Left renal pelvis (tissue), 4 donors: ENCODE measurements at regions not wholly inside any gene's neighbourhood (a gene's known extent, or its start where the extent isn't known, plus 50 kb on each side); places are given as distances from the start of the nearest gene placed in this dataset.
"Not testable (repeated sequence)": the region's sequence is repeated elsewhere in the genome, so short reads cannot be mapped to it uniquely, and the experiment has no call there.

ENCODE experiments used
- DNase-seq, 4 donors: peaks; one replicate each; pipeline ENCODE4 v3.0.0-alpha.2; 2013; ENCODE audit warnings: low read depth in 4 of 4, low spot score in 3 of 4

DNA sequence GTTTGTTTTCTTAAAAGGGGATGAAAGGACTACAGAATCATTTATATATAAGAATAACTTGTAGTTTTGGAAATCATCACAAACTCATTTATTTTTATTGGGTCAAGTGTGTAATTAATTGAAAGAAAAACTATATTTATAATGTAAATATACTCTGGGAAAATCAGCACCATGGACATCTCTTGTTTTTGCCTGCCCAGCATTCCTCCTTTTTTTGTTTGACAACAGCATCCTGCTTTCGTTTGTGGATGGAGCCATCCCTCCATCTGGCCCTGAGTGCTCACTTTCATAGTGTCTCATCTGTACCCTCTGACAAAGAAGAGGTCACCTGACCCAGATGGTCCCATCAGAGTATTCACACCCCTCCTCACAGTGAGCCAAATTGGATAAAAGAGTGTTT is 308.2 kb upstream of the HTR1E start:
- no peak for DNase-seq

- DNase-seq, result no peak
Observed at GRCh38 chr6:86619428-86619827, 317.9 kb upstream of the HTR1E start.

DNA sequence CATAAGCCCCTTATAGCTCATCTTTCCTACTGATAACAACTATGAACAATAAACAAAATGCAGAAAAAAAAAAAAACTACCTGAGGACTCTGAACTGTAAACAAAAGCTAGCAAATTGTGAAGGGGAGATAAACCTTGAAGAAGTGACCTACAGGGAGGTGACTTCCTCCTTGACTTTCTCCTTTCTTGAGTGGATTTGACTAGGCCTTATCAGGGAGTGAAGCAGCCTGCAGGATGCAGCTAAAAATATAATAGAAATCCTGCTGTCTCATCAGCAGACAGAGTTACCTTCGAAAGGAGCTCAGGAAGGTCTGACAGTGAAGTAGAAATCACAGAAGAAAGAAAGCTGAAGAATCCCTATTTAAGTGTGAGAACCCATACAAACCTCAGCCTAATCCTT is 322.0 kb upstream of the HTR1E start:
- DNase-seq, result no peak

- DNase-seq, result no peak
Observed at GRCh38 chr6:86609549-86610388, 327.6 kb upstream of the HTR1E start.

DNA sequence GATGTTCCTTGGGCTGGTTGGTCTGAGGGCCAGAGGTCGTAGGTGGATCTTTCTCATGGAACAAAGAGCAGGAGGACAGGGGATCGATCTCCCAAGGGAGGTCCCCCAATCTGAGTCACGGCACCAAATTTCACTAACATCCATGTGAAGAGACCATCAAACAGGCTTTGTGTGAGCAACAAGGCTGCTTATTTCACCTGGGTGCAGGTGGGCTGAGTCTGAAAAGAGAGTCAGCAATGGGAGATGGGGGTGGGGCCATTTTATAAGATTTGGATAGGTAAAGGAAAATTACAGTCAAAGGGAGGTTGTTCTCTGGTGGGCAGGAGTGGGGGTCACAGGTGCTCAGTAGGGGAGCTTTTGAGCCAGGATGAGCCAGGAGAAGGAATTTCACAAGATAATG is 334.0 kb upstream of the HTR1E start:
- not testable (repeated sequence) for DNase-seq

GRCh38 chr6:86602093-86602492 is 335.2 kb upstream of the HTR1E start:
- DNase-seq, result not testable (repeated sequence)

DNA sequence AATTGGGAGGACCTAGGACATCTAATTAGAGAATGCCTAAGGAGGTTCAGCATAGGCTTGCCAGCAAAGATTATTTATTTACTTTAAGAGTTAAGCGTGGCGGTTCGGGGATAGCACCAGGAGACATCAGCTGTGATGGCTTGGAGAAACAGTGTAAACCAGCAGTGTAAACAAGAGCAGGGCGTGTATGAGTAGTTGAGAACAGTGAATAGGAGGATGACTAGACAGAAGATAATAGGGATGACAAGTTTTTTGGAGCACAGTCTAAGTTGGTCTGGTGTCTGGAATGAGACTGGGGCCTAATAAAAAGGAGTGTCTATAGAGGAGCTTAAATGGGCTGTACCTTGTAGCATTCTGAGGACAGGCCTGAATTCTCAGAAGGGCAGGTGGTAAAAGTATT is 338.4 kb upstream of the HTR1E start:
- DNase-seq, result not testable (repeated sequence)

- no peak for DNase-seq
Observed at GRCh38 chr6:86595641-86596040, 341.7 kb upstream of the HTR1E start.

GRCh38 chr6:86586195-86586594 is 351.1 kb upstream of the HTR1E start:
- DNase-seq, result no peak

GRCh38 chr6:86581833-86582232 is 355.5 kb upstream of the HTR1E start:
- DNase-seq, result no peak

DNA sequence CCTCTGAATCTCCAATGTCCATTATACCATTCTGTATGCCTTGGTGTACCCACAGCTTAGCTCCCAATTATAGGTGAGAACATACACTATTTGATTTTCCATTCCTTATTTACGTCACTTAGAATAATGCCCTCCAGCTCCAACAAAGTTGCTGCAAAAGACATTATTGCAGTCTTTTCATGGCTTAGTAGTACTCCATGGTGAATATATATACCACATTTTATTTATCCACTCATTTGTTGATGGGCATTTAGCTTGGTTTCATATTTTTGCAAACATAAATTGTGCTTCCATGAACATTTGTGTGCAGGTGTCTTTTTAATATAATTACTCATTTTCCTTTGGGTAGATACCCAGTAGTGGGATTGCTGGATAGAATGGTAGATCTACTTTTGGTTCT is 374.1 kb upstream of the HTR1E start:
- DNase-seq, result no peak

- DNase-seq, result no peak
Observed at GRCh38 chr6:86558318-86558717, 379.0 kb upstream of the HTR1E start.

DNA sequence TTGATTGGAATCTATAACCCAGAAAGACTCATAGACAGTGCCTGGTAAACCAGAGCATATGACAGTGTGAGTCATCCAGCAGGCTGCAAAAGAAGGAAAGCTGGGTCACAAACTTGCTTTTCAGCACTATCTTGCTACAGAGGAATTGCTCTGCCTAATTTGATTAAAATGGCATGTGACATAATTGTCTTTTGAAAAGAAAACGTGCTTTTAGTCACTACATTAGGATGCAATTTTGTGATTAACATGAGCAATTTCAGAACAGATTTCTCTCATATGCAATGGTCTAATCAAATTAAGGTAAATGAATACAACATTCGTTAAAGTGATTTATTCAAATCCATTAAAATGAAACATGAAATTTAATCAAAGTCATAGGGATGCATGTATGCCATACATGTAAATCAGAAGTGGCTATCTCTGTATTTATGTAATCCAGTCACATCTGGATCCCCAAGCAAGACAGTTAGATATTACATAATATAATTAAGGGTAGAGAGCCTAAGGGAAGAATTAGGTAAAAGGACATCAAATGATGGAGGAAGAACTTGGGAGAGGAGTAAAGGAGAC is 400.0 kb upstream of the HTR1E start:
- no peak for DNase-seq

DNA sequence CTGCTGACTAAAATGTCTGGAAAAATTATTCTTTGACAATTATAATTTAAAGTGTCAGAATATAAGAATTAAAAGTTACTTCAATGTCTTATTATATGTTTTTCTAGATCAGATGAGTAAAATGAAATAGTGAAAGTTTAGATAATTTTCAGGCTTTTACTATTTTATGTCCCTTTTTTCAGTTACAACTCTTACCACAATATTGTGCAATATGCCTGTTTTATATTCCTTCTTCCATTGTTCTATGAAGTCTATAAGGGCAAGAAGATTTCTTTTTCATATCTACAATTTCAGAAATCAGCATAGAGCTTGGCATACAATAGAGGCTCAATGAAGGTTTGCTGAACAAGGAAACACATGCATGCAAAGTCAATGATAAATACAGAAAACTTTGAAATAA is 401.2 kb upstream of the HTR1E start:
- DNase-seq, result no peak

- no peak for DNase-seq
Observed at GRCh38 chr6:86535100-86535499, 402.2 kb upstream of the HTR1E start.

DNA sequence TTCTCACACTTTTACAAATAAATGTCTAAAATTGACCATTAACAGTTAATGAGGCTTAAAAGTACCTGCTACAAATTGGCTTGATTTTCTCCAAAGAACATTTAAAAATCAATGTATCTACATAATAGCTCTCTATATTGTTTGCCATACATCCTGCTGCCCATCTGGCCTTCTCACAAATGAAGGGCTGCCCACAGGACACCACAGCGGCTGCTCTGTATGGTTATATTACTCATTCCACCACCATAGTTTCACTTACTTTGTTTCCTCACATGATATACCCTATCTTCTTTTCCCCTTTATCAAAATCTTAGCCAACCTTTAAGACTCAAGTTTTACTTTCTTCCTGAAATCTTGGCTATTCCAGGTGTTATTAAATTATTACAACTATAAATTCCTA is 407.7 kb upstream of the HTR1E start:
- no peak for DNase-seq

GRCh38 chr6:86526238-86526637 is 411.1 kb upstream of the HTR1E start:
- DNase-seq, result no peak

DNA sequence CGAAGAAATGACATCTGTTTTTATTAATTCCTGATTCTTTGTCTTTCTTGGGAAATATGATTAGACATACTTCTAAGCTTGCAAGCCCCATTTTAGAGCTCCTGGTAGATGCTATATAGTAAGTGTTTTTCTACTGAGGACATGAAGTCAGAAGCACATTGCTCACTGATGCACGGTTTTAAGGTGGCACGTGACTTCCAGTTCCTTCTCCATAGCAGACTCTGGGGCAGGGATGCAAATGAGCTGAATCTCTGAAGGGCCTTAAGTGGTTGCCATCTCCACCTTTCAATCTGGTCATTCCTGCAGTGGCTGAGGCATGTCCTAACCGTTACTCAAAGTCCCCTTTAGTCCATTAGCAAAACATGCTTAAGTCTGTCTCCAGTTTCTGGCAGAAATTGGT is 421.2 kb upstream of the HTR1E start:
- DNase-seq, result no peak

GRCh38 chr6:86511962-86512361 is 425.4 kb upstream of the HTR1E start:
- DNase-seq, result no peak

GRCh38 chr6:86508230-86508629 is 429.1 kb upstream of the HTR1E start:
- no peak for DNase-seq

DNA sequence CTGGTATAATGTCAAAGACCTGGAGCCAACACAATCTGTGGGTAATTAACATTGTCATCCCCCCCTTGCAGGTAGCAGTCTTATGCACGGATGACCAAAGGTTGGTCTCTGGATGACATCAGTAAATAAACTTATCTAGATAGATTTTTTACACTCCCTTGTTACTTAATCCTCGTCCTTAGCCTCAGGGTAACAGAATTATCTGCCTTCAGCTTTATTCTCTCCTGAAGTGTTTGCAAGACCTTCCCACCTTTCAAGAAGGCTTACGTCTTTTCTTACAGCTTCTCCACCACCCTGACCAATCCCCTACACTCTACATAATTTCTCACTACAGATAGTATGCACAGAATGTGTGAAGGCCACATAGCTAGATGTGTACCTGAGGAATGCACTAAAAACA is 434.8 kb upstream of the HTR1E start:
- DNase-seq, result no peak

- DNase-seq, result no peak
Observed at GRCh38 chr6:86500035-86500434, 437.3 kb upstream of the HTR1E start.

- not testable (repeated sequence) for DNase-seq
Observed at GRCh38 chr6:86489042-86489441, 448.3 kb upstream of the HTR1E start.
